GM18873 (cell line): ENCODE measurements at regions not wholly inside any gene's neighbourhood (a gene's known extent, or its start where the extent isn't known, plus 50 kb on each side); places are given as distances from the start of the nearest gene placed in this dataset.
"Not testable (repeated sequence)": the region's sequence is repeated elsewhere in the genome, so short reads cannot be mapped to it uniquely, and the experiment has no call there.

Experiments
- ATAC-seq: cut with Tn5 transposase; IDR thresholded peaks from one replicate; pipeline ENCODE4 v1.9.1; 2021; ENCODE audit warnings: mild to moderate bottlenecking, moderate library complexity, moderate number of reproducible peaks; ENCODE audit not compliant: unreplicated experiment, low FRiP score

- ATAC-seq: no peak
These were observed 116.0 kb upstream of the SIX2 start for GRCh38 chr2:45125232-45125631.

GRCh38 chr2:45124456-45124855, 115.2 kb upstream of the SIX2 start:
- ATAC-seq: no peak

GRCh38 chr2:45123521-45124191, 114.4 kb upstream of the SIX2 start:
- ATAC-seq: no peak

GRCh38 chr2:45123065-45123464, 113.8 kb upstream of the SIX2 start:
- no peak for ATAC-seq

GRCh38 chr2:45121236-45121927, 112.1 kb upstream of the SIX2 start:
- no peak for ATAC-seq

GRCh38 chr2:45120546-45120945, 111.3 kb upstream of the SIX2 start:
- ATAC-seq: no peak

- ATAC-seq: no peak
These were observed 110.6 kb upstream of the SIX2 start for GRCh38 chr2:45119855-45120254.

- ATAC-seq: no peak
These were observed 109.8 kb upstream of the SIX2 start for GRCh38 chr2:45119038-45119437.

GRCh38 chr2:45117383-45117782, 108.1 kb upstream of the SIX2 start:
- no peak for ATAC-seq

- no peak for ATAC-seq
These were observed 105.9 kb upstream of the SIX2 start for GRCh38 chr2:45115181-45115580.

- ATAC-seq: no peak
These were observed 105.1 kb upstream of the SIX2 start for GRCh38 chr2:45114221-45114955.

- no peak for ATAC-seq
These were observed 103.5 kb upstream of the SIX2 start for GRCh38 chr2:45112750-45113149.

GRCh38 chr2:45105050-45105582, 95.9 kb upstream of the SIX2 start:
- no peak for ATAC-seq

- ATAC-seq: no peak
These were observed 95.2 kb upstream of the SIX2 start for GRCh38 chr2:45104429-45104828.

- ATAC-seq: no peak
These were observed 94.4 kb upstream of the SIX2 start for GRCh38 chr2:45103351-45104345.

GRCh38 chr2:45102579-45103117, 93.4 kb upstream of the SIX2 start:
- ATAC-seq: no peak

- ATAC-seq: no peak
These were observed 92.9 kb upstream of the SIX2 start for GRCh38 chr2:45102141-45102540.

GRCh38 chr2:45096996-45097395, 87.7 kb upstream of the SIX2 start:
- no peak for ATAC-seq

- ATAC-seq: not testable (repeated sequence)
These were observed 86.8 kb upstream of the SIX2 start for GRCh38 chr2:45096038-45096437.

- no peak for ATAC-seq
These were observed 84.4 kb upstream of the SIX2 start for GRCh38 chr2:45093663-45094062.
